ENCODE measurements at regions not wholly inside any gene's neighbourhood (a gene's known extent, or its start where the extent isn't known, plus 50 kb on each side); places are given as distances from the start of the nearest gene placed in this dataset.
"Not testable (repeated sequence)": the region's sequence is repeated elsewhere in the genome, so short reads cannot be mapped to it uniquely, and the experiment has no call there.

DNA sequence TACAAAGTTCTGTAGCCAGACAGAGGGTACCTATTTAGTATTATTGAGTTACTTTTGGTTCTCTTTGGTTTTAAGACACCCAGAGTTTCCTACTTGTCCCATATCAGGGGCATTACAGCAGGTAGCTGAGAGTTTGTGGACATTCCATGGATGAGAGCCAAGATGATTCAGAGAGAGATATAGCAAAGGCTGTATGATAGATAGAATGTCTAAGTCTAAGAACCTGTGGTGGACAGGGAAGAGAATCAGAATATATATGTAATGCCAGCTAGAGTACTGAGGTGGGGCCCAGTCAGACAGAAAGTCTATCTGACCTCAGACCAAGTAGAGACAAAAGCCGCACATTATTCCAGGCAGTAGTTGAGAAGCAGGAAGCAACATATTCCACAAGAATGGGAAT lies 471.8 kb upstream of the CHD1 start:
- RAD21 ChIA-PET (ENCODE audit: low non-redundant PET in 1 of 2, low total read pairs in 2 of 2, uncharacterized antibody in 2 of 2, unreplicated experiment in 2 of 2), result not testable (repeated sequence)

DNA sequence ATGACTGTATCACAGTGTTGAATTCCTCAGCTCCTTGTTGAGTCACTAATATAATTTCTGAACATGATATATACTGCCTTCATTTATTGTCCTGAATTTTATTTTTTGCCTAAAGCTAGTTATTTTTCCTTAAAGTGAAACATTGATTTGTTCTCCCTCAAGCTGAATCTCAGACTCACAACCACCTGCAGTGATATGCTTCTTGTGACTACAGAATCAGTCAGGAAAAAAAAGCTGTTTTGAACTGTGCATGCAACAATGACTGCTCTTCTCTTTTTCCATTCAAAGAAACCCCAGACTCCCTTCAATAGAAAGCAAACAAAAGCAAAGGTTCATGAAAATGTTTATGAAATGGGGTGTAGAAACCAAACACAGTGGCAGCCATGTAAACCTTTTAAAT lies 470.2 kb upstream of the CHD1 start:
- ChIA-PET RAD21 (ENCODE audit: low non-redundant PET in 1 of 2, low total read pairs in 2 of 2, uncharacterized antibody in 2 of 2, unreplicated experiment in 2 of 2) (no interaction called here), CTCF (interaction anchor here (0.7 kb wide), 1 partner anchor 294 kb away, joined by 3 read pairs; no protein-coding TSS in a partner anchor)
- TF ChIP-seq, protein P1, sequence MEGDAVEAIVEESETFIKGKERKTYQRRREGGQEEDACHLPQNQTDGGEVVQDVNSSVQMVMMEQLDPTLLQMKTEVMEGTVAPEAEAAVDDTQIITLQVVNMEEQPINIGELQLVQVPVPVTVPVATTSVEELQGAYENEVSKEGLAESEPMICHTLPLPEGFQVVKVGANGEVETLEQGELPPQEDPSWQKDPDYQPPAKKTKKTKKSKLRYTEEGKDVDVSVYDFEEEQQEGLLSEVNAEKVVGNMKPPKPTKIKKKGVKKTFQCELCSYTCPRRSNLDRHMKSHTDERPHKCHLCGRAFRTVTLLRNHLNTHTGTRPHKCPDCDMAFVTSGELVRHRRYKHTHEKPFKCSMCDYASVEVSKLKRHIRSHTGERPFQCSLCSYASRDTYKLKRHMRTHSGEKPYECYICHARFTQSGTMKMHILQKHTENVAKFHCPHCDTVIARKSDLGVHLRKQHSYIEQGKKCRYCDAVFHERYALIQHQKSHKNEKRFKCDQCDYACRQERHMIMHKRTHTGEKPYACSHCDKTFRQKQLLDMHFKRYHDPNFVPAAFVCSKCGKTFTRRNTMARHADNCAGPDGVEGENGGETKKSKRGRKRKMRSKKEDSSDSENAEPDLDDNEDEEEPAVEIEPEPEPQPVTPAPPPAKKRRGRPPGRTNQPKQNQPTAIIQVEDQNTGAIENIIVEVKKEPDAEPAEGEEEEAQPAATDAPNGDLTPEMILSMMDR (IDR thresholded peaks at IDR 0.05 in 2 of 3, conservative IDR thresholded peaks at IDR 0.05 in 1 of 3; ENCODE audit: borderline replicate concordance in 1 of 3, insufficient read depth in 1 of 3, low read depth in 2 of 3, low read length in 2 of 3), result no peak
- TF ChIP-seq TCF7L2 (IDR thresholded peaks at IDR 0.05; ENCODE audit: borderline replicate concordance, extremely low read depth, insufficient read depth, insufficient read length) (no peak), POLR2AphosphoS5 (IDR thresholded peaks at IDR 0.05; ENCODE audit: low read depth, low read length) (no peak), ZFX (IDR thresholded peaks at IDR 0.05) (no peak), CEBPB (IDR thresholded peaks at IDR 0.05; ENCODE audit: low read depth) (no peak), ZNF274 (IDR thresholded peaks at IDR 0.05; ENCODE audit: low read depth, low read length) (no peak), POLR2A (IDR thresholded peaks at IDR 0.05; ENCODE audit: borderline replicate concordance, extremely low read depth, insufficient read depth, insufficient read length) (no peak), ELF1 (IDR thresholded peaks at IDR 0.05; ENCODE audit: borderline replicate concordance, low read depth) (no peak), RAD21 (IDR thresholded peaks at IDR 0.05; ENCODE audit: low read depth) (no peak), SRF (IDR thresholded peaks at IDR 0.05; ENCODE audit: low read depth) (no peak), CBX3 (IDR thresholded peaks at IDR 0.05; ENCODE audit: low read depth) (no peak), EZH2phosphoT487 (IDR thresholded peaks at IDR 0.05; ENCODE audit: borderline replicate concordance) (no peak)
- TF ChIP-seq, protein P2, sequence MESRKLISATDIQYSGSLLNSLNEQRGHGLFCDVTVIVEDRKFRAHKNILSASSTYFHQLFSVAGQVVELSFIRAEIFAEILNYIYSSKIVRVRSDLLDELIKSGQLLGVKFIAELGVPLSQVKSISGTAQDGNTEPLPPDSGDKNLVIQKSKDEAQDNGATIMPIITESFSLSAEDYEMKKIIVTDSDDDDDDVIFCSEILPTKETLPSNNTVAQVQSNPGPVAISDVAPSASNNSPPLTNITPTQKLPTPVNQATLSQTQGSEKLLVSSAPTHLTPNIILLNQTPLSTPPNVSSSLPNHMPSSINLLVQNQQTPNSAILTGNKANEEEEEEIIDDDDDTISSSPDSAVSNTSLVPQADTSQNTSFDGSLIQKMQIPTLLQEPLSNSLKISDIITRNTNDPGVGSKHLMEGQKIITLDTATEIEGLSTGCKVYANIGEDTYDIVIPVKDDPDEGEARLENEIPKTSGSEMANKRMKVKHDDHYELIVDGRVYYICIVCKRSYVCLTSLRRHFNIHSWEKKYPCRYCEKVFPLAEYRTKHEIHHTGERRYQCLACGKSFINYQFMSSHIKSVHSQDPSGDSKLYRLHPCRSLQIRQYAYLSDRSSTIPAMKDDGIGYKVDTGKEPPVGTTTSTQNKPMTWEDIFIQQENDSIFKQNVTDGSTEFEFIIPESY (IDR thresholded peaks at IDR 0.05; ENCODE audit: extremely low read depth, insufficient replicate concordance, low read length), result no peak
- TF ChIP-seq, protein P3, sequence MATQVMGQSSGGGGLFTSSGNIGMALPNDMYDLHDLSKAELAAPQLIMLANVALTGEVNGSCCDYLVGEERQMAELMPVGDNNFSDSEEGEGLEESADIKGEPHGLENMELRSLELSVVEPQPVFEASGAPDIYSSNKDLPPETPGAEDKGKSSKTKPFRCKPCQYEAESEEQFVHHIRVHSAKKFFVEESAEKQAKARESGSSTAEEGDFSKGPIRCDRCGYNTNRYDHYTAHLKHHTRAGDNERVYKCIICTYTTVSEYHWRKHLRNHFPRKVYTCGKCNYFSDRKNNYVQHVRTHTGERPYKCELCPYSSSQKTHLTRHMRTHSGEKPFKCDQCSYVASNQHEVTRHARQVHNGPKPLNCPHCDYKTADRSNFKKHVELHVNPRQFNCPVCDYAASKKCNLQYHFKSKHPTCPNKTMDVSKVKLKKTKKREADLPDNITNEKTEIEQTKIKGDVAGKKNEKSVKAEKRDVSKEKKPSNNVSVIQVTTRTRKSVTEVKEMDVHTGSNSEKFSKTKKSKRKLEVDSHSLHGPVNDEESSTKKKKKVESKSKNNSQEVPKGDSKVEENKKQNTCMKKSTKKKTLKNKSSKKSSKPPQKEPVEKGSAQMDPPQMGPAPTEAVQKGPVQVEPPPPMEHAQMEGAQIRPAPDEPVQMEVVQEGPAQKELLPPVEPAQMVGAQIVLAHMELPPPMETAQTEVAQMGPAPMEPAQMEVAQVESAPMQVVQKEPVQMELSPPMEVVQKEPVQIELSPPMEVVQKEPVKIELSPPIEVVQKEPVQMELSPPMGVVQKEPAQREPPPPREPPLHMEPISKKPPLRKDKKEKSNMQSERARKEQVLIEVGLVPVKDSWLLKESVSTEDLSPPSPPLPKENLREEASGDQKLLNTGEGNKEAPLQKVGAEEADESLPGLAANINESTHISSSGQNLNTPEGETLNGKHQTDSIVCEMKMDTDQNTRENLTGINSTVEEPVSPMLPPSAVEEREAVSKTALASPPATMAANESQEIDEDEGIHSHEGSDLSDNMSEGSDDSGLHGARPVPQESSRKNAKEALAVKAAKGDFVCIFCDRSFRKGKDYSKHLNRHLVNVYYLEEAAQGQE (IDR thresholded peaks at IDR 0.05; ENCODE audit: low read depth), result no peak

More for the DNA sequence above, 471.8 kb upstream of the CHD1 start:
- ATAC-seq; H3K9me3 ChIP-seq (ENCODE audit: control insufficient read depth in 1 of 2, insufficient read depth in 1 of 2, low read depth in 1 of 2, low read length in 2 of 2); intact Hi-C loops (cut with micrococcal nuclease); H3K9ac ChIP-seq (ENCODE audit: low read length); H3K36me3 ChIP-seq (ENCODE audit: control insufficient read depth in 1 of 2, insufficient read depth in 2 of 2, low read length in 2 of 2); H3K27ac ChIP-seq (ENCODE audit: low read depth, low read length); H3K4me3 ChIP-seq (replicated peaks in 1 of 2; ENCODE audit: low read depth in 1 of 2, low read length in 2 of 2); H3K4me1 ChIP-seq (ENCODE audit: control insufficient read depth in 1 of 2, insufficient read depth in 2 of 2, low read length in 2 of 2); H2AFZ ChIP-seq (ENCODE audit: low read depth, low read length, poor library complexity, severe bottlenecking); H3K9me2 ChIP-seq (ENCODE audit: insufficient read depth); H3K27me3 ChIP-seq (ENCODE audit: insufficient read depth, low read length); BruUV-seq (replicated peaks); CTCF ChIA-PET; POLR2A ChIA-PET; DNase-seq (ENCODE audit: low read depth, low spot score); H4K20me1 ChIP-seq (ENCODE audit: insufficient read depth); H3K4me2 ChIP-seq (ENCODE audit: low read length); H3K79me2 ChIP-seq (ENCODE audit: insufficient read depth, low read length): not testable (repeated sequence)

More for the DNA sequence above, 470.2 kb upstream of the CHD1 start:
- POLR2A ChIA-PET, result no interaction called here
- H3K27me3 ChIP-seq (ENCODE audit: insufficient read depth, low read length), result no peaks in the 10 kb centered on the region
- H3K9me3 ChIP-seq (ENCODE audit: control insufficient read depth in 1 of 2, insufficient read depth in 1 of 2, low read depth in 1 of 2, low read length in 2 of 2), result no peaks in the 10 kb centered on the region
- ATAC-seq (no peak), DNase-seq (ENCODE audit: low read depth, low spot score) (no peak)
- no peak overlapping the region for H3K27ac ChIP-seq (ENCODE audit: low read depth, low read length)
- no TSS peak for BruUV-seq (replicated peaks)
- no peaks in the 10 kb centered on the region for H3K36me3 ChIP-seq (ENCODE audit: control insufficient read depth in 1 of 2, insufficient read depth in 2 of 2, low read length in 2 of 2)
- H4K20me1 ChIP-seq (ENCODE audit: insufficient read depth), result no peaks in the 10 kb centered on the region
- H2AFZ ChIP-seq (ENCODE audit: low read depth, low read length, poor library complexity, severe bottlenecking), result no peak overlapping the region
- no peak overlapping the region for H3K4me3 ChIP-seq (replicated peaks in 1 of 2; ENCODE audit: low read depth in 1 of 2, low read length in 2 of 2)
- H3K79me2 ChIP-seq (ENCODE audit: insufficient read depth, low read length), result no peaks in the 10 kb centered on the region
- no peak overlapping the region for H3K4me2 ChIP-seq (ENCODE audit: low read length)
- H3K9ac ChIP-seq (ENCODE audit: low read length), result no peak overlapping the region
- intact Hi-C loops (cut with micrococcal nuclease), result no loop called here
- no peaks in the 10 kb centered on the region for H3K4me1 ChIP-seq (ENCODE audit: control insufficient read depth in 1 of 2, insufficient read depth in 2 of 2, low read length in 2 of 2)
- no peaks in the 10 kb centered on the region for H3K9me2 ChIP-seq (ENCODE audit: insufficient read depth)
